ENCODE measurements at regions not wholly inside any gene's neighbourhood (a gene's known extent, or its start where the extent isn't known, plus 50 kb on each side); places are given as distances from the start of the nearest gene placed in this dataset.
"Not testable (repeated sequence)": the region's sequence is repeated elsewhere in the genome, so short reads cannot be mapped to it uniquely, and the experiment has no call there.

GRCh38 chr17:20665103-20665955 is 85.8 kb downstream of the CDRT15L2 start:
- not testable (repeated sequence) for H3K36me3 ChIP-seq (ENCODE audit: control insufficient read depth in 2 of 2, insufficient read depth in 2 of 2, low read length in 1 of 2); H3K4me3 ChIP-seq (ENCODE audit: low read depth in 1 of 2, low read length in 2 of 2); H3K9me3 ChIP-seq (ENCODE audit: control insufficient read depth in 2 of 2, insufficient read depth in 1 of 2, low read depth in 1 of 2, low read length in 1 of 2); H3K27ac ChIP-seq (ENCODE audit: low read depth in 2 of 2, low read length in 1 of 2); H3K27me3 ChIP-seq (ENCODE audit: control insufficient read depth in 1 of 2, insufficient read depth in 2 of 2, low read length in 2 of 2); H3K4me1 ChIP-seq (ENCODE audit: control insufficient read depth in 2 of 2, insufficient read depth in 2 of 2, low read length in 1 of 2)
- WGBS, 2 donors = 39 to 40% methylated on average over 3 to 4 of the region's 6 CpGs

DNA sequence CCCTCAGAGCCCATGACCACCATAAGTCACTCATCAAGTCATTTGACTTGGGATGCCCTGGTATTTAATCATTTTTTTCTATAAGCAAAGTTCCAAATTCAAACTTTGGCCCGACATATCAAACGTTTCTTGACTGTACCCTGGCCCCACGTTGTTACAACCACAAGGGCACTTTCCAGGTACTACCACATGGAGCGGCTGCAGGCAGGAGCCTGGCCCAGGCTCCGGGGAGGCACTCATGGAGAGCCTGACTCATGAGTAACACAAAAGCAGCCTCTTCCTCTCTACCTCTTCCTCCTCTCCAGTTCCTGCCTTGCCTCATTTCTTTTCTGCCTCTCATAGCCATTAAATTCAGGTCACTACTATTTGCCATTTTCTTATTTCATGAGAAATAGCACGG is 87.2 kb downstream of the CDRT15L2 start:
- H3K27ac ChIP-seq (ENCODE audit: low read depth in 2 of 2, low read length in 1 of 2); H3K27me3 ChIP-seq (ENCODE audit: control insufficient read depth in 1 of 2, insufficient read depth in 2 of 2, low read length in 2 of 2); H3K36me3 ChIP-seq (ENCODE audit: control insufficient read depth in 2 of 2, insufficient read depth in 2 of 2, low read length in 1 of 2); H3K4me3 ChIP-seq (ENCODE audit: low read depth in 1 of 2, low read length in 2 of 2); H3K4me1 ChIP-seq (ENCODE audit: control insufficient read depth in 2 of 2, insufficient read depth in 2 of 2, low read length in 1 of 2); H3K9me3 ChIP-seq (ENCODE audit: control insufficient read depth in 2 of 2, insufficient read depth in 1 of 2, low read depth in 1 of 2, low read length in 1 of 2): not testable (repeated sequence)
- WGBS, 2 donors = 81 to 87% methylated on average over 6 of the region's 6 CpGs

- not testable (repeated sequence) for H3K4me1 ChIP-seq (ENCODE audit: control insufficient read depth in 2 of 2, insufficient read depth in 2 of 2, low read length in 1 of 2); H3K36me3 ChIP-seq (ENCODE audit: control insufficient read depth in 2 of 2, insufficient read depth in 2 of 2, low read length in 1 of 2); H3K27ac ChIP-seq (ENCODE audit: low read depth in 2 of 2, low read length in 1 of 2); H3K9me3 ChIP-seq (ENCODE audit: control insufficient read depth in 2 of 2, insufficient read depth in 1 of 2, low read depth in 1 of 2, low read length in 1 of 2); H3K4me3 ChIP-seq (ENCODE audit: low read depth in 1 of 2, low read length in 2 of 2); H3K27me3 ChIP-seq (ENCODE audit: control insufficient read depth in 1 of 2, insufficient read depth in 2 of 2, low read length in 2 of 2)
- 50 to 60% methylated on average over 2 of the region's 2 CpGs for WGBS, 2 donors
Measured at GRCh38 chr17:20667712-20668111, 88.2 kb downstream of the CDRT15L2 start.

- not testable (repeated sequence) for H3K9me3 ChIP-seq (ENCODE audit: control insufficient read depth in 2 of 2, insufficient read depth in 1 of 2, low read depth in 1 of 2, low read length in 1 of 2); H3K4me1 ChIP-seq (ENCODE audit: control insufficient read depth in 2 of 2, insufficient read depth in 2 of 2, low read length in 1 of 2); H3K4me3 ChIP-seq (ENCODE audit: low read depth in 1 of 2, low read length in 2 of 2); H3K27ac ChIP-seq (ENCODE audit: low read depth in 2 of 2, low read length in 1 of 2); H3K27me3 ChIP-seq (ENCODE audit: control insufficient read depth in 1 of 2, insufficient read depth in 2 of 2, low read length in 2 of 2); H3K36me3 ChIP-seq (ENCODE audit: control insufficient read depth in 2 of 2, insufficient read depth in 2 of 2, low read length in 1 of 2)
- WGBS, 2 donors = 54 to 64% methylated on average over 4 of the region's 4 CpGs
Measured at GRCh38 chr17:20668316-20668715, 88.8 kb downstream of the CDRT15L2 start.

- H3K9me3 ChIP-seq (ENCODE audit: control insufficient read depth in 2 of 2, insufficient read depth in 1 of 2, low read depth in 1 of 2, low read length in 1 of 2); H3K36me3 ChIP-seq (ENCODE audit: control insufficient read depth in 2 of 2, insufficient read depth in 2 of 2, low read length in 1 of 2); H3K27ac ChIP-seq (ENCODE audit: low read depth in 2 of 2, low read length in 1 of 2); H3K4me1 ChIP-seq (ENCODE audit: control insufficient read depth in 2 of 2, insufficient read depth in 2 of 2, low read length in 1 of 2); H3K4me3 ChIP-seq (ENCODE audit: low read depth in 1 of 2, low read length in 2 of 2); H3K27me3 ChIP-seq (ENCODE audit: control insufficient read depth in 1 of 2, insufficient read depth in 2 of 2, low read length in 2 of 2): not testable (repeated sequence)
Measured at GRCh38 chr17:20668868-20669267, 89.3 kb downstream of the CDRT15L2 start.

GRCh38 chr17:20670506-20670905 is 91.0 kb downstream of the CDRT15L2 start:
- H3K27ac ChIP-seq (ENCODE audit: low read depth in 2 of 2, low read length in 1 of 2); H3K4me3 ChIP-seq (ENCODE audit: low read depth in 1 of 2, low read length in 2 of 2); H3K27me3 ChIP-seq (ENCODE audit: control insufficient read depth in 1 of 2, insufficient read depth in 2 of 2, low read length in 2 of 2); H3K4me1 ChIP-seq (ENCODE audit: control insufficient read depth in 2 of 2, insufficient read depth in 2 of 2, low read length in 1 of 2); H3K9me3 ChIP-seq (ENCODE audit: control insufficient read depth in 2 of 2, insufficient read depth in 1 of 2, low read depth in 1 of 2, low read length in 1 of 2); H3K36me3 ChIP-seq (ENCODE audit: control insufficient read depth in 2 of 2, insufficient read depth in 2 of 2, low read length in 1 of 2): not testable (repeated sequence)
- 80% methylated on average over 1 of the region's 3 CpGs; no CpG with 5 or more reads in 1 of the 2 donors for WGBS, 2 donors

DNA sequence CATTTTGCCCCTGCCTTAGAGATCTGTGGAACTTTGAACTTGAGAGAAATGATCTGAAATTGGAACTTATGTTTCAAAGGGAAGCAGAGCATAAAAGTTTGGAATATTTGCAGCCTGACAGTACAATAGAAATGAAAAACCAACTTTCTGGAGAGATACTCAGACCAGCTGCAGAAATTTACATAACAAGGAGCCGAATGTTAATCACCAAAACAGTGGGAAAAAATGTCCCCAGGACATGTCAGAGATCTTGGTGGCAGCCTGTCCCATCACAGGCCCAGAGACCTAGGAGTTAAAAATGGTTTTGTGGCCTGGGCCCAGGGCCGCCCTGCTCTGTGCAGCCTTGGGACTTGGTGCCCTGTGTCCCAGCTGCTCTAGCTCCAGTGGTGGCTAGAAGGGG is 94.8 kb downstream of the CDRT15L2 start:
- H3K4me1 ChIP-seq (ENCODE audit: control insufficient read depth in 2 of 2, insufficient read depth in 2 of 2, low read length in 1 of 2); H3K4me3 ChIP-seq (ENCODE audit: low read depth in 1 of 2, low read length in 2 of 2); H3K27me3 ChIP-seq (ENCODE audit: control insufficient read depth in 1 of 2, insufficient read depth in 2 of 2, low read length in 2 of 2); H3K27ac ChIP-seq (ENCODE audit: low read depth in 2 of 2, low read length in 1 of 2); H3K36me3 ChIP-seq (ENCODE audit: control insufficient read depth in 2 of 2, insufficient read depth in 2 of 2, low read length in 1 of 2); H3K9me3 ChIP-seq (ENCODE audit: control insufficient read depth in 2 of 2, insufficient read depth in 1 of 2, low read depth in 1 of 2, low read length in 1 of 2): not testable (repeated sequence)
- WGBS, 2 donors = 83 to 85% methylated on average over 2 of the region's 2 CpGs

GRCh38 chr17:20675707-20676106 is 96.2 kb downstream of the CDRT15L2 start:
- not testable (repeated sequence) for H3K4me1 ChIP-seq (ENCODE audit: control insufficient read depth in 2 of 2, insufficient read depth in 2 of 2, low read length in 1 of 2); H3K4me3 ChIP-seq (ENCODE audit: low read depth in 1 of 2, low read length in 2 of 2); H3K36me3 ChIP-seq (ENCODE audit: control insufficient read depth in 2 of 2, insufficient read depth in 2 of 2, low read length in 1 of 2); H3K27ac ChIP-seq (ENCODE audit: low read depth in 2 of 2, low read length in 1 of 2); H3K9me3 ChIP-seq (ENCODE audit: control insufficient read depth in 2 of 2, insufficient read depth in 1 of 2, low read depth in 1 of 2, low read length in 1 of 2); H3K27me3 ChIP-seq (ENCODE audit: control insufficient read depth in 1 of 2, insufficient read depth in 2 of 2, low read length in 2 of 2)
- WGBS, 2 donors = 54 to 66% methylated on average over 2 of the region's 2 CpGs

GRCh38 chr17:20676656-20677055 is 97.1 kb downstream of the CDRT15L2 start:
- not testable (repeated sequence) for H3K9me3 ChIP-seq (ENCODE audit: control insufficient read depth in 2 of 2, insufficient read depth in 1 of 2, low read depth in 1 of 2, low read length in 1 of 2); H3K27me3 ChIP-seq (ENCODE audit: control insufficient read depth in 1 of 2, insufficient read depth in 2 of 2, low read length in 2 of 2); H3K4me1 ChIP-seq (ENCODE audit: control insufficient read depth in 2 of 2, insufficient read depth in 2 of 2, low read length in 1 of 2); H3K4me3 ChIP-seq (ENCODE audit: low read depth in 1 of 2, low read length in 2 of 2); H3K36me3 ChIP-seq (ENCODE audit: control insufficient read depth in 2 of 2, insufficient read depth in 2 of 2, low read length in 1 of 2); H3K27ac ChIP-seq (ENCODE audit: low read depth in 2 of 2, low read length in 1 of 2)
- WGBS, 2 donors = 53 to 75% methylated on average over 1 of the region's 1 CpG

GRCh38 chr17:20677469-20677868 is 97.9 kb downstream of the CDRT15L2 start:
- H3K4me3 ChIP-seq (ENCODE audit: low read depth in 1 of 2, low read length in 2 of 2); H3K27me3 ChIP-seq (ENCODE audit: control insufficient read depth in 1 of 2, insufficient read depth in 2 of 2, low read length in 2 of 2); H3K36me3 ChIP-seq (ENCODE audit: control insufficient read depth in 2 of 2, insufficient read depth in 2 of 2, low read length in 1 of 2); H3K27ac ChIP-seq (ENCODE audit: low read depth in 2 of 2, low read length in 1 of 2); H3K4me1 ChIP-seq (ENCODE audit: control insufficient read depth in 2 of 2, insufficient read depth in 2 of 2, low read length in 1 of 2); H3K9me3 ChIP-seq (ENCODE audit: control insufficient read depth in 2 of 2, insufficient read depth in 1 of 2, low read depth in 1 of 2, low read length in 1 of 2): not testable (repeated sequence)
- 87 to 88% methylated on average over 8 of the region's 8 CpGs for WGBS, 2 donors
